ENCODE measurements at regions not wholly inside any gene's neighbourhood (a gene's known extent, or its start where the extent isn't known, plus 50 kb on each side); places are given as distances from the start of the nearest gene placed in this dataset.

DNA sequence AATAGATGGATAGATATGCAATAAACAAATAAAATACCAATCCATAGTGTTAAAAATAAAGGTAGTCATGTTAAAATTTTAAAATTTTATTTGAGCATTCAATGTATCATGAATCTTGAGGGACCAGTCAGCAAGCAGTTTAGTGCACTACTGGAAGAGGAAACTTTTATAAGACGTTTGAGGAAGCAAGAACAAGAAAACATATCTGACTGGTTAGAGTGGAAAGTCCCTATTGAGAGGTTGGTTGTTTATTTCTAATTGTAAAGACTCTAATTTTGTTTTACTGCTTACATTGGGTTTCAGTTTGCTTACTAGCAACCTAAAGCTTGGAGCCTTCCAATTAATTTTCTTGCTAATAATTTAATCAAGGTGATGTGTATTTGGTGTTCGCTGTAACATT, 786.2 kb downstream of the RAB28 start:
- no peak for DNase-seq (ENCODE audit: low spot score)
- H3K4me3 ChIP-seq (ENCODE audit: low read depth in 1 of 3, low read length in 3 of 3) = no peak overlapping the region
- no peaks in the 10 kb centered on the region for H3K36me3 ChIP-seq (ENCODE audit: control insufficient read depth in 4 of 4, insufficient read depth in 3 of 4, low read depth in 1 of 4, low read length in 3 of 4)
- H3K27me3 ChIP-seq (ENCODE audit: control insufficient read depth in 4 of 4, insufficient read depth in 4 of 4, low read length in 3 of 4) = no peaks in the 10 kb centered on the region
- no peaks in the 10 kb centered on the region for H3K4me1 ChIP-seq (ENCODE audit: control insufficient read depth in 4 of 4, insufficient read depth in 4 of 4, low read length in 3 of 4)
- 62% methylated on average over 2 of the region's 2 CpGs for WGBS
- H3K27ac ChIP-seq (ENCODE audit: low read depth in 1 of 2, low read length in 2 of 2) = no peak overlapping the region
- no peak overlapping the region for H3K9ac ChIP-seq (ENCODE audit: low read depth in 1 of 2, low read length in 2 of 2)
- TF ChIP-seq RAD21 (IDR thresholded peaks at IDR 0.05) (no peak), JUND (IDR thresholded peaks at IDR 0.05) (no peak), HNF4G (IDR thresholded peaks at IDR 0.05) (no peak), FOXA2 (IDR thresholded peaks at IDR 0.05) (no peak), FOXA1 (IDR thresholded peaks at IDR 0.05) (no peak), GABPA (IDR thresholded peaks at IDR 0.05 in 1 of 2, conservative IDR thresholded peaks at IDR 0.05 in 1 of 2) (no peak), YY1 (IDR thresholded peaks at IDR 0.05) (no peak), NR2F2 (IDR thresholded peaks at IDR 0.05) (no peak), EGR1 (IDR thresholded peaks at IDR 0.05; ENCODE audit: low read depth in 2 of 2) (no peak), RXRA (IDR thresholded peaks at IDR 0.05) (no peak), TAF1 (conservative IDR thresholded peaks at IDR 0.05) (no peak), SP1 (IDR thresholded peaks at IDR 0.05) (no peak), HNF4A (conservative IDR thresholded peaks at IDR 0.05) (no peak)
- TF ChIP-seq, protein P1, sequence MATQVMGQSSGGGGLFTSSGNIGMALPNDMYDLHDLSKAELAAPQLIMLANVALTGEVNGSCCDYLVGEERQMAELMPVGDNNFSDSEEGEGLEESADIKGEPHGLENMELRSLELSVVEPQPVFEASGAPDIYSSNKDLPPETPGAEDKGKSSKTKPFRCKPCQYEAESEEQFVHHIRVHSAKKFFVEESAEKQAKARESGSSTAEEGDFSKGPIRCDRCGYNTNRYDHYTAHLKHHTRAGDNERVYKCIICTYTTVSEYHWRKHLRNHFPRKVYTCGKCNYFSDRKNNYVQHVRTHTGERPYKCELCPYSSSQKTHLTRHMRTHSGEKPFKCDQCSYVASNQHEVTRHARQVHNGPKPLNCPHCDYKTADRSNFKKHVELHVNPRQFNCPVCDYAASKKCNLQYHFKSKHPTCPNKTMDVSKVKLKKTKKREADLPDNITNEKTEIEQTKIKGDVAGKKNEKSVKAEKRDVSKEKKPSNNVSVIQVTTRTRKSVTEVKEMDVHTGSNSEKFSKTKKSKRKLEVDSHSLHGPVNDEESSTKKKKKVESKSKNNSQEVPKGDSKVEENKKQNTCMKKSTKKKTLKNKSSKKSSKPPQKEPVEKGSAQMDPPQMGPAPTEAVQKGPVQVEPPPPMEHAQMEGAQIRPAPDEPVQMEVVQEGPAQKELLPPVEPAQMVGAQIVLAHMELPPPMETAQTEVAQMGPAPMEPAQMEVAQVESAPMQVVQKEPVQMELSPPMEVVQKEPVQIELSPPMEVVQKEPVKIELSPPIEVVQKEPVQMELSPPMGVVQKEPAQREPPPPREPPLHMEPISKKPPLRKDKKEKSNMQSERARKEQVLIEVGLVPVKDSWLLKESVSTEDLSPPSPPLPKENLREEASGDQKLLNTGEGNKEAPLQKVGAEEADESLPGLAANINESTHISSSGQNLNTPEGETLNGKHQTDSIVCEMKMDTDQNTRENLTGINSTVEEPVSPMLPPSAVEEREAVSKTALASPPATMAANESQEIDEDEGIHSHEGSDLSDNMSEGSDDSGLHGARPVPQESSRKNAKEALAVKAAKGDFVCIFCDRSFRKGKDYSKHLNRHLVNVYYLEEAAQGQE (IDR thresholded peaks at IDR 0.05) = no peak
- TF ChIP-seq, protein P2, sequence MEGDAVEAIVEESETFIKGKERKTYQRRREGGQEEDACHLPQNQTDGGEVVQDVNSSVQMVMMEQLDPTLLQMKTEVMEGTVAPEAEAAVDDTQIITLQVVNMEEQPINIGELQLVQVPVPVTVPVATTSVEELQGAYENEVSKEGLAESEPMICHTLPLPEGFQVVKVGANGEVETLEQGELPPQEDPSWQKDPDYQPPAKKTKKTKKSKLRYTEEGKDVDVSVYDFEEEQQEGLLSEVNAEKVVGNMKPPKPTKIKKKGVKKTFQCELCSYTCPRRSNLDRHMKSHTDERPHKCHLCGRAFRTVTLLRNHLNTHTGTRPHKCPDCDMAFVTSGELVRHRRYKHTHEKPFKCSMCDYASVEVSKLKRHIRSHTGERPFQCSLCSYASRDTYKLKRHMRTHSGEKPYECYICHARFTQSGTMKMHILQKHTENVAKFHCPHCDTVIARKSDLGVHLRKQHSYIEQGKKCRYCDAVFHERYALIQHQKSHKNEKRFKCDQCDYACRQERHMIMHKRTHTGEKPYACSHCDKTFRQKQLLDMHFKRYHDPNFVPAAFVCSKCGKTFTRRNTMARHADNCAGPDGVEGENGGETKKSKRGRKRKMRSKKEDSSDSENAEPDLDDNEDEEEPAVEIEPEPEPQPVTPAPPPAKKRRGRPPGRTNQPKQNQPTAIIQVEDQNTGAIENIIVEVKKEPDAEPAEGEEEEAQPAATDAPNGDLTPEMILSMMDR (IDR thresholded peaks at IDR 0.05; ENCODE audit: low read depth, low read length, missing input control) = no peak
- TF ChIP-seq, protein P3, sequence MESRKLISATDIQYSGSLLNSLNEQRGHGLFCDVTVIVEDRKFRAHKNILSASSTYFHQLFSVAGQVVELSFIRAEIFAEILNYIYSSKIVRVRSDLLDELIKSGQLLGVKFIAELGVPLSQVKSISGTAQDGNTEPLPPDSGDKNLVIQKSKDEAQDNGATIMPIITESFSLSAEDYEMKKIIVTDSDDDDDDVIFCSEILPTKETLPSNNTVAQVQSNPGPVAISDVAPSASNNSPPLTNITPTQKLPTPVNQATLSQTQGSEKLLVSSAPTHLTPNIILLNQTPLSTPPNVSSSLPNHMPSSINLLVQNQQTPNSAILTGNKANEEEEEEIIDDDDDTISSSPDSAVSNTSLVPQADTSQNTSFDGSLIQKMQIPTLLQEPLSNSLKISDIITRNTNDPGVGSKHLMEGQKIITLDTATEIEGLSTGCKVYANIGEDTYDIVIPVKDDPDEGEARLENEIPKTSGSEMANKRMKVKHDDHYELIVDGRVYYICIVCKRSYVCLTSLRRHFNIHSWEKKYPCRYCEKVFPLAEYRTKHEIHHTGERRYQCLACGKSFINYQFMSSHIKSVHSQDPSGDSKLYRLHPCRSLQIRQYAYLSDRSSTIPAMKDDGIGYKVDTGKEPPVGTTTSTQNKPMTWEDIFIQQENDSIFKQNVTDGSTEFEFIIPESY (IDR thresholded peaks at IDR 0.05) = no peak
- TF ChIP-seq, protein P4, sequence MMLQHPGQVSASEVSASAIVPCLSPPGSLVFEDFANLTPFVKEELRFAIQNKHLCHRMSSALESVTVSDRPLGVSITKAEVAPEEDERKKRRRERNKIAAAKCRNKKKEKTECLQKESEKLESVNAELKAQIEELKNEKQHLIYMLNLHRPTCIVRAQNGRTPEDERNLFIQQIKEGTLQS (IDR thresholded peaks at IDR 0.05) = no peak
- TF ChIP-seq, protein P5, sequence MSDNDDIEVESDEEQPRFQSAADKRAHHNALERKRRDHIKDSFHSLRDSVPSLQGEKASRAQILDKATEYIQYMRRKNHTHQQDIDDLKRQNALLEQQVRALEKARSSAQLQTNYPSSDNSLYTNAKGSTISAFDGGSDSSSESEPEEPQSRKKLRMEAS (IDR thresholded peaks at IDR 0.05) = no peak
- H3K9me3 ChIP-seq (ENCODE audit: control insufficient read depth in 4 of 4, low read length in 3 of 4) = no peaks in the 10 kb centered on the region
